Right lobe of liver (tissue), 4 donors: ENCODE measurements at regions not wholly inside any gene's neighbourhood (a gene's known extent, or its start where the extent isn't known, plus 50 kb on each side); places are given as distances from the start of the nearest gene placed in this dataset.

Source experiments
- CTCF ChIP-seq, 4 donors: fragments of 200-600 bp in 3 of 4; fragments of 450-650 bp in 1 of 4; IDR thresholded peaks; one replicate each; pipeline versions ENCODE4 v1.5.1 to v1.8.0; 2016 to 2022; ENCODE audit warnings: antibody characterized with exemption in 4 of 4, mild to moderate bottlenecking in 2 of 4
- POLR2A ChIP-seq: fragments of 450-650 bp; IDR thresholded peaks from one replicate; pipeline ENCODE4 v1.6.1; 2017; ENCODE audit warnings: antibody characterized with exemption, mild to moderate bottlenecking
- donor health status: DM: no; HTN: no; CAD: no.
- donor health status: DM: no; HTN: no; CAD: no.
- donor health status: DM: no; HTN: yes; CAD: no.

- TF ChIP-seq CTCF (IDR thresholded peaks at IDR 0.05), result no peak
- TF ChIP-seq POLR2A, result no peak
These were observed 249.4 kb upstream of the LINC00305 start for GRCh38 chr18:64398320-64398719.
